ENCODE measurements at regions not wholly inside any gene's neighbourhood (a gene's known extent, or its start where the extent isn't known, plus 50 kb on each side); places are given as distances from the start of the nearest gene placed in this dataset.

DNA sequence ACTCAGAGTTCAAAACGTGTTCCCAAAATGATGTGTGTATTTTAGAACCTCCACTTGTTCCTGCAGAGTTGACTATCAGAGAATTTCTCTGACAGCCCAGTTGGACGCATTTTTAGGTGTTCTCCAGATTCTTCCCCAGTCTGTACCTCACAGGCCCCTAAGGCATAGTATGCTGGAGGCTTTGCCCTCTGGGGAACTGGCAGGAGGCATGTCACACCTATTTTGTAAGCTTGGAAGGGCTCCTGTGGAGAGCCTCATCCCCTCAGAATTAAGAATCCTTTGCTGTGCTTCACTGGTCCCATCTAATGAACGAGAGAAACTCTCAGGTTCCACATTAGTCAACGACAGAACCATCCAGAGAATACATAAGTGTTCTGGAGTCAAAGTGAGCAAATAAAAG lies 144.1 kb upstream of the SLC30A5 start (continued):
- TF ChIP-seq LARP7 (IDR thresholded peaks at IDR 0.05) (no peak), ZBTB1 (CRISPR knock-in tag; IDR thresholded peaks at IDR 0.05; ENCODE audit: borderline replicate concordance, low read depth) (no peak), NFATC3 (IDR thresholded peaks at IDR 0.05) (no peak), HIVEP1 (CRISPR knock-in tag; IDR thresholded peaks at IDR 0.05) (no peak), PTBP1 (IDR thresholded peaks at IDR 0.05; ENCODE audit: low read depth, low read length) (no peak), THRAP3 (IDR thresholded peaks at IDR 0.05; ENCODE audit: borderline replicate concordance) (no peak)
- TF ChIP-seq, protein P1, sequence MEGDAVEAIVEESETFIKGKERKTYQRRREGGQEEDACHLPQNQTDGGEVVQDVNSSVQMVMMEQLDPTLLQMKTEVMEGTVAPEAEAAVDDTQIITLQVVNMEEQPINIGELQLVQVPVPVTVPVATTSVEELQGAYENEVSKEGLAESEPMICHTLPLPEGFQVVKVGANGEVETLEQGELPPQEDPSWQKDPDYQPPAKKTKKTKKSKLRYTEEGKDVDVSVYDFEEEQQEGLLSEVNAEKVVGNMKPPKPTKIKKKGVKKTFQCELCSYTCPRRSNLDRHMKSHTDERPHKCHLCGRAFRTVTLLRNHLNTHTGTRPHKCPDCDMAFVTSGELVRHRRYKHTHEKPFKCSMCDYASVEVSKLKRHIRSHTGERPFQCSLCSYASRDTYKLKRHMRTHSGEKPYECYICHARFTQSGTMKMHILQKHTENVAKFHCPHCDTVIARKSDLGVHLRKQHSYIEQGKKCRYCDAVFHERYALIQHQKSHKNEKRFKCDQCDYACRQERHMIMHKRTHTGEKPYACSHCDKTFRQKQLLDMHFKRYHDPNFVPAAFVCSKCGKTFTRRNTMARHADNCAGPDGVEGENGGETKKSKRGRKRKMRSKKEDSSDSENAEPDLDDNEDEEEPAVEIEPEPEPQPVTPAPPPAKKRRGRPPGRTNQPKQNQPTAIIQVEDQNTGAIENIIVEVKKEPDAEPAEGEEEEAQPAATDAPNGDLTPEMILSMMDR (IDR thresholded peaks at IDR 0.05 in 2 of 3, conservative IDR thresholded peaks at IDR 0.05 in 1 of 3; ENCODE audit: insufficient read depth in 2 of 3, low read depth in 1 of 3, low read length in 3 of 3): no peak

DNA sequence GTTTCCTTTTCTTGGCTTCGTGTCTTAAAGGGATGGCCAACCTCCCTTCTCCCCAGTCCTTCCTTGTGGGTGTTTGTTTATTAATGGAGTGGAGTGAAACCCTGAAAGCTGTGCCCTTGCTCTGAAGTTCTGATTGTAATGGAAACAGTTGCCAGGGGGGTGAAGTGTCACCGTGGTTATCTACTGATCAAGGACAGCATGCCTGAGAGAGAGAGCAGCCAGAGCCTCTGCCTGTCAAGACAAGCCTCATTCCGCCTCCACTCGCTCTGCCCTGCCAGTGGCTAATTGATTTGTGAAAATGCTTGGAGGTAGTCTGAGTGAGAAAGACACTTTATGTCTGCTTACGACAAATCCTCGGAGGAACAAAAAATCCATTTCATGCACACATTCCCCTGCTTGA lies 143.7 kb upstream of the SLC30A5 start:
- no TSS peak for BruUV-seq (replicated peaks)

More for the DNA sequence above, 143.7 kb upstream of the SLC30A5 start:
- no peaks in the 10 kb centered on the region; a peak in 1 of 5 replicates for H3K4me1 ChIP-seq (replicated peaks in 1 of 2; ENCODE audit: control insufficient read depth in 2 of 2, insufficient read depth in 2 of 2, low read length in 2 of 2)
- DNase-seq (ENCODE audit: extremely low read depth in 1 of 4, low spot score in 3 of 4): no peak
- intact Hi-C loops (cut with micrococcal nuclease): no loop called here
- no peaks in the 10 kb centered on the region for H3K79me2 ChIP-seq (ENCODE audit: control insufficient read depth, insufficient read depth, low read length)
- CTCF ChIA-PET (ENCODE audit: low intra/inter-chr PET ratio): no interaction called here
- no peaks in the 10 kb centered on the region for H4K20me1 ChIP-seq (replicated peaks; ENCODE audit: control insufficient read depth, insufficient read depth, low read length)
- no peak for FAIRE-seq
- in situ Hi-C loops (cut with MboI): loop anchor here (25.0 kb wide), 1 partner anchor 663 kb away; no protein-coding TSS in a partner anchor
- H3K9me1 ChIP-seq (ENCODE audit: control insufficient read depth, insufficient read depth, low read length): no peaks in the 10 kb centered on the region
- TF ChIP-seq SRSF1 (IDR thresholded peaks at IDR 0.05; ENCODE audit: low read depth, low read length) (no peak), ZNF444 (CRISPR knock-in tag; IDR thresholded peaks at IDR 0.05) (no peak), ZNF165 (CRISPR knock-in tag; IDR thresholded peaks at IDR 0.05; ENCODE audit: borderline replicate concordance) (no peak), ESRRB (CRISPR knock-in tag; IDR thresholded peaks at IDR 0.05; ENCODE audit: borderline replicate concordance) (no peak)
- H3K9me3 ChIP-seq (replicated peaks; ENCODE audit: control insufficient read depth, insufficient read depth, low read depth, low read length): no peaks in the 10 kb centered on the region
- ATAC-seq: no peak
- POLR2A ChIA-PET: no interaction called here
- H3K27ac ChIP-seq (ENCODE audit: extremely low read depth, low read depth, low read length): no peak overlapping the region
- WGBS (ENCODE audit: insufficient coverage, low coverage, missing lambda C conversion rate): 0% methylated on average over 6 of the region's 6 CpGs
- no peak overlapping the region for H3K9ac ChIP-seq (ENCODE audit: insufficient read depth in 1 of 2, low read depth in 2 of 2, low read length in 2 of 2)
- H3K4me3 ChIP-seq: no peak overlapping the region
- H3K4me2 ChIP-seq (ENCODE audit: insufficient read depth, low read length): no peak overlapping the region
- peaks cover 7 to 16% of the 10 kb centered on the region in 2 experiments; a peak in 4 of 5 replicates for H3K27me3 ChIP-seq (ENCODE audit: control insufficient read depth in 2 of 2, insufficient read depth in 2 of 2, low read length in 2 of 2)
- no peak overlapping the region for H2AFZ ChIP-seq (ENCODE audit: low read depth, low read length)
- H3K36me3 ChIP-seq (ENCODE audit: control insufficient read depth, insufficient read depth, low read length): no peaks in the 10 kb centered on the region

Data from K562 (cell line).